ENCODE measurements at regions not wholly inside any gene's neighbourhood (a gene's known extent, or its start where the extent isn't known, plus 50 kb on each side); places are given as distances from the start of the nearest gene placed in this dataset.

GRCh38 chr3:28013864-28014473 is 227.4 kb upstream of the CMC1 start:
- no peak overlapping the region for H3K4me3 ChIP-seq (ENCODE audit: control insufficient read depth in 2 of 3, extremely low read depth in 1 of 3, insufficient read depth in 2 of 3, low read depth in 1 of 3, low read length in 3 of 3)
- no peak overlapping the region for H3K9ac ChIP-seq (ENCODE audit: control insufficient read depth, extremely low read depth, insufficient read depth, low read length)
- dilution Hi-C loops (cut with MboI; ENCODE audit: extremely low pct_ligation_motif_present, low sequenced_read_pairs), result no loop called here
- no peaks in the 10 kb centered on the region for H3K27me3 ChIP-seq (ENCODE audit: control insufficient read depth, extremely low read depth, insufficient read depth, low read length)
- no peaks in the 10 kb centered on the region for H4K20me1 ChIP-seq (ENCODE audit: control insufficient read depth, extremely low read depth, insufficient read depth, low read length)
- H3K79me2 ChIP-seq (ENCODE audit: control insufficient read depth, insufficient read depth, low read length), result no peaks in the 10 kb centered on the region
- FAIRE-seq (no peak), DNase-seq (ENCODE audit: low read depth, low spot score) (no peak)
- no peaks in the 10 kb centered on the region for H3K9me3 ChIP-seq (ENCODE audit: control insufficient read depth, low read depth, low read length)
- H2AFZ ChIP-seq (ENCODE audit: control insufficient read depth, low read length), result no peak overlapping the region
- TF ChIP-seq CTCF (optimal IDR thresholded peaks at IDR 0.05 in 1 of 3, IDR thresholded peaks at IDR 0.05 in 1 of 3, conservative IDR thresholded peaks at IDR 0.05 in 1 of 3; ENCODE audit: extremely low read depth in 1 of 3, insufficient read depth in 2 of 3, low read length in 3 of 3) (no peak), EZH2 (IDR thresholded peaks at IDR 0.05; ENCODE audit: low read length) (no peak)
- no peaks in the 10 kb centered on the region for H3K36me3 ChIP-seq (ENCODE audit: control insufficient read depth in 2 of 2, extremely low read depth in 1 of 2, insufficient read depth in 2 of 2, low read length in 2 of 2)
- no peak overlapping the region for H3K27ac ChIP-seq (ENCODE audit: control insufficient read depth, insufficient read depth, low read length)
- no peak overlapping the region for H3K4me2 ChIP-seq (ENCODE audit: control insufficient read depth, extremely low read depth, insufficient read depth, low read depth, low read length)
- H3K9me1 ChIP-seq (ENCODE audit: control insufficient read depth, extremely low read depth, insufficient read depth, low read length), result no peaks in the 10 kb centered on the region
- H3K4me1 ChIP-seq (ENCODE audit: control insufficient read depth, extremely low read depth, insufficient read depth, low read length), result no peaks in the 10 kb centered on the region

DNA sequence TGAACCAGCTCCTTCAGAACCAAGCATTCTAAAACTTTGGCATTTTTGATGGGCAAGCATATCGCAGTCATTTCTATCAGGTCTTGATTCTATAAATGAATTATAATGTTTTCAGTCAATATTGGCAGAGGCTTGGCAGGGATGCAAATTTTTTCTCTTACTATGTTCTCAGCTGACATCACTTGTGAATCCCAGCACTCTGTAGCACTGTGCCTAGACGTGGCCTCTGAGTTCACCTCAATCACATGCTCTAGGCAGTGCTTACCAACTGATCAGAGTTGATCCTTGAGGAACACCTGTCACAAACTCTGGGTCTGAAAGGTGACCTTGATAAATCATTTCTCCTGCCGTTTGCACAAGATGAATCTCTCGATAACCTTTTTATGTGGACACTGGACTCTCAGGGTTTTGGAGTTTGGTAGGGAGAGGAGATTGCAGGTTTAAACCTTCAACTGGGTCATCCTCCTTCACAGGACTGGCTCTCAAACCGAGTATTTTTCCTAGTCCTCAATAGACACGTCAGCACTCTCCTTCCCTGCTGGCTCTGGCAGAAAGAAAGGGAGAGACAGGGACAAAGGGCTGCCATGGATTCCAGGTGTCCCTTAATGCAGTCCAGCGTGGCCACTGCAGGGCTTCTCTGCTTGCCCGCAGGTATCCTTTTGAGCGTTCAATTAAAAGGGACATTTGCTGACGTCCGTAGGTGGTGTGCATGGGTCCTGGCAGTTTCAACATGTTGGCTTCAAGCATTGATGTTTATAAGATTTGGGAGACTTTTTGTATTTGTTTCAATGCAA is 222.3 kb upstream of the CMC1 start:
- Histone ChIP-seq H3K27me3 (ENCODE audit: control insufficient read depth, extremely low read depth, insufficient read depth, low read length) (no peaks in the 10 kb centered on the region), H3K9me3 (ENCODE audit: control insufficient read depth, low read depth, low read length) (no peaks in the 10 kb centered on the region), H3K4me2 (ENCODE audit: control insufficient read depth, extremely low read depth, insufficient read depth, low read depth, low read length) (no peak overlapping the region), H3K4me1 (ENCODE audit: control insufficient read depth, extremely low read depth, insufficient read depth, low read length) (no peaks in the 10 kb centered on the region), H4K20me1 (ENCODE audit: control insufficient read depth, extremely low read depth, insufficient read depth, low read length) (no peaks in the 10 kb centered on the region), H3K27ac (ENCODE audit: control insufficient read depth, insufficient read depth, low read length) (no peak overlapping the region), H3K79me2 (ENCODE audit: control insufficient read depth, insufficient read depth, low read length) (no peaks in the 10 kb centered on the region), H3K9me1 (ENCODE audit: control insufficient read depth, extremely low read depth, insufficient read depth, low read length) (no peaks in the 10 kb centered on the region), H3K36me3 (ENCODE audit: control insufficient read depth in 2 of 2, extremely low read depth in 1 of 2, insufficient read depth in 2 of 2, low read length in 2 of 2) (no peaks in the 10 kb centered on the region), H3K4me3 (ENCODE audit: control insufficient read depth in 2 of 3, extremely low read depth in 1 of 3, insufficient read depth in 2 of 3, low read depth in 1 of 3, low read length in 3 of 3) (no peak overlapping the region), H2AFZ (ENCODE audit: control insufficient read depth, low read length) (no peak overlapping the region), H3K9ac (ENCODE audit: control insufficient read depth, extremely low read depth, insufficient read depth, low read length) (no peak overlapping the region)
- no peak for DNase-seq (ENCODE audit: low read depth, low spot score)
- FAIRE-seq, result no peak
- TF ChIP-seq EZH2 (IDR thresholded peaks at IDR 0.05; ENCODE audit: low read length), result no peak
- TF ChIP-seq CTCF (optimal IDR thresholded peaks at IDR 0.05 in 1 of 3, IDR thresholded peaks at IDR 0.05 in 1 of 3, conservative IDR thresholded peaks at IDR 0.05 in 1 of 3; ENCODE audit: extremely low read depth in 1 of 3, insufficient read depth in 2 of 3, low read length in 3 of 3), result no peak
- dilution Hi-C loops (cut with MboI; ENCODE audit: extremely low pct_ligation_motif_present, low sequenced_read_pairs), result no loop called here

All from keratinocyte (primary cell).